NCI-H1092 (cell line): ENCODE measurements at regions not wholly inside any gene's neighbourhood (a gene's known extent, or its start where the extent isn't known, plus 50 kb on each side); places are given as distances from the start of the nearest gene placed in this dataset.
"Not testable (repeated sequence)": the region's sequence is repeated elsewhere in the genome, so short reads cannot be mapped to it uniquely, and the experiment has no call there.

Experiments used
- DNase-seq: peaks from one replicate; lab custom pipeline; 2025; lab: John Stamatoyannopoulos, UW

DNA sequence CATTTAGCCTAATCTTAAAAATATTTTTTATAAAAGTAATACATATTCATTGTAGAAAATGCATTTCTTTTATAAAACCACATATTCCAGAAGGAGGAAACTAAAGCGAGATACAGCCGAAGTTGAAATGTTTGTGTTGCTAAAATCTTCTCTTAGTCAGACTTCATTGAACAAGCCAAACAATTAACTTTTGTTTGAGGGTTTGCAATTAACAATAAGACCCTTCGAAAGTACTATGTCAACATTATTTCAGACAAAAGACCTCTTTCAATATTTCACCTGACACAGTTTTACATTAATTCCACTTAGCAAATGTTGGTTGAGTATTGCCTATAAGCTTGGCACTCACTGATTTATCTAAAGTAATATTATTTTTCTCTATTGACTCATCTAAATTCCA lies 354.0 kb upstream of the ADAMTS5 start:
- DNase-seq, result no peak

DNA sequence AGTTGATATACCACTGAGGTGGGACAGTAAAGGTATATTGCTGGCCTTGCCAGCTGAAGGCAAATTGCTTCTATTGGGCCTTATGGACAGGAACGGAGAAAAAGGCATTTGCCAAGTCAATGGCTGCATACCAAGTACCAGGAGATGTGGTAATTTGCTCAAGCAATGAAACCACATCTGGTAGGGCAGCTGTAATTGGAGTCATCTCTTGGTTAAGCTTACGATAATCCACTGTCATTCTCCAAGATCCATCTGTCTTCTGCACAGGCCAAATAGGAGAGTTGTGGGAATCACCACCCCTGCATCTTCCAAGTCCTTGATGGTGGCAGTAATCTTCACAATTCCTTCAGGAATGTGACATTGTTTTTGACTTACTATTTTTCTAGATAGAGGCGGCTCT lies 350.7 kb upstream of the ADAMTS5 start:
- DNase-seq, result not testable (repeated sequence)

DNA sequence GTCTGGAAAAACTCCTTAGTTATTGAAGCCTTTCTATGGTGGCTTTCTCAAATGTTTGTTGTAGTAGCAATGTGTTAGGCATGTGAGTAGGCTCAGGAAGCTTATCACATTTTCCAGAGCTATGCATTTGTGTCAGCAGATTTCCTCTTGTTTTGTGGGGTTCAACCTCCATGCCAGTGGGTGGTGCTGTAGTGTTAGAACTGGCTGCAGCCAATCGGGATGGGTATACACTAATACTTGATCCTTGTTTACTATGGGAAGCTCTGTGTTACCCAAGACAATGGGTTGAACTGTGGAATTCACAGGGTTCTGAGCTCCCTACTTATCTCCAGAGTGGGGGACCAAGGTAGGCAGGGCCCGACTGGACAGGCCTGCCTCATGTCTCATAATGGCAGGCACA lies 348.5 kb upstream of the ADAMTS5 start:
- DNase-seq, result no peak

DNA sequence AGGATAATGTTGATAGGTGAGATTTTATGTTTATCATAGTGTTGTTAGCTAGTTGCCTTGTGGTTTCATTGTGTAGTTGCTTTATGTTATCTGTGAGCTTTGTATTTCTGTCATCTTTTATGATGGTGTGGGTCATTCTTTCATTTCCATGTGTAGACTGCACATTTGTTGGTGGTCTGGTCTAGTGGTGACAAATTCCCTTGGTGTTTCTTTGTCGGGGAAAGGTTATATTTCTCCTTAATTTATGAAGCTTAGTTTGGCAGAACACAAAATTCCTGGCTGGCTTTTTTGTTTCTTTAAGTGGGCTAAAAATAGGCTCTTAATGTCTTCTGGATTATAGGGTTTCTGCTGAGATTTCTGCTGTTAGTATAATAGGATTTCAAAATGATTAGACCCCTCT lies 347.2 kb upstream of the ADAMTS5 start:
- no peak for DNase-seq

DNA sequence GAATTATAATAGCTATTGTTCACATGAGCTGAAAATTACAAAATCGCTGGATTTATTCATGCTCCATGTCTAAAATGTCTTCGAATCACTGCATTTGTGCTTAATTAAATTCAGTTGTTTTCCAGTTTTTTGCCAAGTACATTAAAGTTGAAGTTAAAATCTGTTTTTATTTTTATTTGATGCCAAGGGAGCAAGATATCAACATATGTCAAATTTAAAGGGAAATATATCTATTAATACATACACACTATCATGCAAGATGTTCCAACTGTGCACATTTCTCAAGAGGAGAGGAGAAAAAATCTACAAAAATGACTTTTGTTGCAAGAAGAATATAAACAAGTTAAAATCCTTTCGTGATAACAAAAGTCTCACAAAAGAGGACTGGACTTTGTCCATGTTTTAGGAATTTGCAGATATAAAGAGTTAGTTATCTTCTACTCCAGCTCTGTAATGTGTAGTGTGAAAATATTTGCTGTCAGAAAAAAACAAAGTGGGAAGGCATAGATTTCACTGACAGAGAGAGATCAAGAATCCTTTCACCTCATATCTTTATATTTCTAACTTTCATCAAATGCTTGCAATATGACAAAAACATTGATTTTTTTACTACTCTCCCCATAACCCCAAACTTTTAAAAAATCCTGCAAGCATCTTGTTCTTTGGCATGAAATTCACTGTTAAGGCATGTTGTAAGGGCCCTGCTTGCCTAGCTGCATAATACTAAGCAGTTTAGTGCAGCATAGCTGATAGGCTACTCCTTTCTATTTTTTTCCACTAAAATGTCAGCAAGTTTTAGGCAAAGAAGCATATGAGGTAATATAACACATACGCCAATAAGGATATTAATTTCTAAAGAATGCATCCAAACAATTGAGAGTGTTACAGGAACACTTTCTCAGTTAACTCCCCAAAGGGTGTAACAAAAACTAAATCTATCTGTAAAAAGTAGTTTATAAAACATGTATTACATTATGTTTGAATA lies 340.2 kb upstream of the ADAMTS5 start:
- DNase-seq, result no peak

DNA sequence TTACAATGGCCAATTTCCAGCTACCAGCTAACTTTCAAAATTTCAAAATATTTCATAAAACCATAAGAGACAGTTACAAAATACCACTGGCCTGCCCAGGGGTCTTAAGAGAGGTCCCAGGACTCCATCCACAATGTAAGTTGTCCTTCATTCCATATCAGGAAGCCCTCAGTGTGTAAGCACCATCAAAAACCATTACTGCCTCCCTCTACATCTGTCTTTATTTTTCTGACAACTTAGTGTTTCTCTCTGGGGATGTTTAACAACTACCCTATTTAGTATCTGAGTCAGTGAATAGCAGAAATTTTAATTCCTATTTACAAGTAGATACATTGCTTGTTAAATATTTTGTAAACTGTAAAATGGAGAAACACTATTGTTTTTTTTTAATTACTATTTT lies 339.3 kb upstream of the ADAMTS5 start:
- no peak for DNase-seq

DNA sequence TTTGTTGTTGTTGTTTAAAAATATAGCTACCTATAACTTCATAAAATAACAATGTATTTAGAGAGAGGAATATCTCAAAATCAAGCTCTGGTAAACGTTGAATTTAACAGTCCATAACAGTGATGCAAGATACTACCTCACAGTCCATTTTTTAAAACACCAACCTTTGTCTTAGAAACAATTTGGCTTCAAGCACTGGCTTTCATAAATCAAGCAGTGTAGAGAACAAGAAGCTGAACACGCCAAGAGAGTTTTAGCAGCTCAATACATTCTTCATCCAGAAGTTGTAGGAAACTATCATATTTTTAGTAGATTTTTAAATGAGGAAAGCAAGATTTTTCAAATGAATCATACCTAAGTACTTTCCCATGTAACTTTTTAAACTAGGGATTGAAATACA lies 334.3 kb upstream of the ADAMTS5 start:
- no peak for DNase-seq

DNA sequence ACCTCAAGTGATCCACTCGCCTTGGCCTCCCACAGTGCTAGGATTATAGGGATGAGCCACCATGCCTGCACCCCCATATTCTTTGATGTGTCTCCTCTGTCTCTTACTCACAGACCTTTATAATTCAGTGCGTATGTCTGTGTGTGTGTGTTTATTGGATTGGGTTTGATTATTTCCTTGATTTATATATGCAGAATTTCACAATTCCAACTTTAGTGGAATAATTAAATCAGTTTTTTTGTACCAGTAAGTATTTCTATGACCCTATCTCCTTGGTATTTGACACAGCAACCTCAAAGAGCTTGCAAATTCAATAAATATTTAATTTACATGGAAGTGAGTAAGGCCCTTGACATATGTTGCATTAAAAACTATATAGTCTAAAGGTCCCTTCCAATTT lies 333.9 kb upstream of the ADAMTS5 start:
- no peak for DNase-seq

DNA sequence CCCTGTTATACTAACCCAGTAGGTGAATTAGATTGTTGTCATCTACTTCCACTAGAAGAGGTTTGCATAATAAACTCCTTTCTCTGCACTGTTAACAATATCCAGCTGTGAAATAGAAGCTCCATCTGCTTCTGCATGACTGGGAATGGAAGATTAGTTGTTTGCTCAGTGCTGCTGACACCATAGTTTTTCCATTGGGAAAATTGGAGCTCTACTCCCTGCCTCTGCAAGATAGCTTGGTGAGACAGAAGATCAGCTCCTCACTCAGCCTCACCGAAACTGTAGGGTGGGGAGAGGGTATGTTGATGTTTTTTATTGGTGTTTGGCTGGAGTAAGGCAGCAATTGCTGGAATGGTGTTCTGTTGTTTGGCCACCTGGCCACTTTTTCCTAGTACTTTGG lies 331.6 kb upstream of the ADAMTS5 start:
- DNase-seq, result no peak

DNA sequence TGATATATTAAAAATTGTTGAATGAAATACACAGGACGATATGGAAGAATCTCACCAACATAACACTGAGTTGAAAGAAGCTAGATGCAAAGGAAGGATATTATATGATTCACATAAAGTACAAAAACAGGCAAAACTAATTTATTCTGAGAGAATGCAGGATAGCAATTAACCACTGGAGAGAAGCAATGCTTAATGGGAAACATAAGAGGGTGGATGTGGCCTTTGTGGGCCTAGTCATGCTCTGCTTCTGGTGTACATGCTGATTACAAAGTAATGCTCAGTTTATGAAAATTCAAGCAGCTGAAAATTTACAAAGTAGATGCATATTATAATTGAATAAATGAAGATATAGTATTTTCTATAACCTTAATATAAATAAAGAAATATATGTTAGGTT lies 326.4 kb upstream of the ADAMTS5 start:
- no peak for DNase-seq

DNA sequence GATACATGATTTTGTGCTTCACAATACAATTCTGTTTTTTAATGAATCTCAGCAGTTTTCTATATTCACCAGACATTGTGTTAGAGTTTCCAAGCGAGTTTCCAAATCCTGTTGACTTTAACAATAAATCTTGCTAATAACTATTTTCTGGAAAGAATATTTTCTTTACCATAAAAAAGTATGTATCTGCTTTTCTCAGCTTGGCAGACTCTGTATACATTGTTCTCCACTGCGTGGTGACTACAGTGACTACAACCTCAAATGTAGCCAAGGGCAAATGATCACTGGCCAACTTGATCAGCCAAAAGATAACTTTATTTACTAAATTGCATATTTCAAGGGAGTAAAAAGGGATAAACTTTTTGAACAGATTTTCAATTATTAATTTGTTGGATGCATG lies 325.9 kb upstream of the ADAMTS5 start:
- DNase-seq, result no peak

DNA sequence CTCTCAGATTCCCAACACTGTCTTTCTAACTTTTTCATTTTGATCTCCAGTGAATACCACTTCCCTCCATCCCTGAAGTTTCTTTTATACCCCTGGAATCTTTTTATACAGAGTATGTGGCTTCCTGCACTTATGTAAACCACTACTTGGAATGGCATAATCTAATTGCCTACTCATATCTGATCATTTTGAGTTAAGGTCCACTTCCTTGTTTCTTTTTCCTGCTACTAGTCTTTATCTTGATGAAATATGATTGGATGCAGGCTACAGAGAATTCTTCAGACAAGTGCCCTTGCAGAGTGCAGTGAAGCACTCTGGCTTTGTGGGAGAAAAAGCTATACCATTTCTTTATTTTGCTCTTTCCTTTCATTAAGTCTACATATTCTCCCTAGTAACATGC lies 325.3 kb upstream of the ADAMTS5 start:
- DNase-seq, result no peak

DNA sequence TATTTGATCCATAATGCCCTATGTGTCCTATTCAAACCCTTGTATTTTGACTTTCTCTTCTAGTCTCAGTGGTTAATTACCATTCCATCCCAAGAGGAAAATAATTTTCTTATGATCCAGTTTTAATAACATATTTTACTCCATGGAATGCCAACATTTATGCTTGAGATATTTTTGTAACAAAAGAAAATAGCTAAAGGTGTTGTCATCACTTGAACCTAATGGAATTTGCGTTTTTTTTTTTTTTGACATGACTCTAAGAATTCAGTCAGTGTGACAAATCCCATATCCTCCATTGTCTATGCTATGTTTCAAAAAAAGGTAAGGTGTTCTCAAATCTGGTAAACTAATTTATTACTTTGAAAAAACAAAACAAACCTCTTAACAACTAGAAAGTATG lies 324.1 kb upstream of the ADAMTS5 start:
- no peak for DNase-seq

DNA sequence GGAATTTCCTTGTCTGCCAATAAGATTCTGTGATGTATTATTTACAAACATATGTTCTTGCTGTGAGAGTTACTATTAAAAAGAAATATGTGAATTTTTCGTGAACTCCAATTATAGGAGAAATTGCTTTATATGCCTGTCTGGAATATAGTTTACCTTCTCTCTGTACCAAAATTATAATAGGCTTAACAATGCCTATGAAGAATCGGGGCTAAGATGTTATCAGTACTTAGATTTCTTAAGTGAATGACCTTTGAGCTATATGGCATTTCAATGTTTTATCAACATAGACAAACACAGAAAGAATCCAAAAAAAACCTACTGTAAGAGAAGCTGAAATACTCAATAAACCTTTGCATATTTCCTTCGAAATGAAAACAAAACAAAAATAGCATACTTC lies 323.1 kb upstream of the ADAMTS5 start:
- no peak for DNase-seq

DNA sequence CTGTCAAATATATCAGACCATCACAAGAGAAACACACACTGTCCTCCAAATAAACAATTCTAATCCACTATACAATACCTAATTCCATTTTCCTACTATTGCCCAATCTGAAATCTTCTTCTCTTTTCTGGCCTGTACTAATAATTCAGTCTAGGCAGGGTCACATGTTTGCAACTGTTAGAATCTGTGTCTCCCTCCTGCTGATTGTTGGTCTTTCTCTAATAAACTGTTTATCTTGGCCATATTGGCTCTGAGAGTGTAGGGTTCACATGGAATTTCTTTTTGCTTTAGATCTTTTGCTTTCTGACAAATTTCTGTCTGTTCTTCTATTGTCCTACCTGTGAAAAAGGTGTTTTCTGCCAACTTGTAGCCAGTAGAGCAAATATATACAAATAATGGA lies 319.9 kb upstream of the ADAMTS5 start:
- no peak for DNase-seq

DNA sequence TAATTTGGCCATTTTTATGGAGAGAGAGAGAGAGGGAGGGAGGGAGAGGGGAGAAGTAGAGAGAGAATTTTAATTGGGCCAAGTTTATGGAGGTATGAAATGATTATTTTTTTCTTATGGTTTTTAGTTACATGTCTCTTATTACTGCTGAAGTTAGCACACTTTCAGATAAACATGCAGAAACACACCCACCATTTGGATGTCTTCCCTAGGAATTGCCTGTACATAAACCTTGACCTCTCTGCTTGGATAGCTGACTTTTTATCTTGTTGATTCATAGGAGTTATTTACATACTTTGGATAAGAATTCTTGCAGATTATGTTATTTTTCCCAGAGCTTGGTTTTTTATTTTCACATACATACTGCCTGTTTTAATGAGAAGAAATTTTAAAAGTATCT lies 310.2 kb upstream of the ADAMTS5 start:
- DNase-seq, result no peak

DNA sequence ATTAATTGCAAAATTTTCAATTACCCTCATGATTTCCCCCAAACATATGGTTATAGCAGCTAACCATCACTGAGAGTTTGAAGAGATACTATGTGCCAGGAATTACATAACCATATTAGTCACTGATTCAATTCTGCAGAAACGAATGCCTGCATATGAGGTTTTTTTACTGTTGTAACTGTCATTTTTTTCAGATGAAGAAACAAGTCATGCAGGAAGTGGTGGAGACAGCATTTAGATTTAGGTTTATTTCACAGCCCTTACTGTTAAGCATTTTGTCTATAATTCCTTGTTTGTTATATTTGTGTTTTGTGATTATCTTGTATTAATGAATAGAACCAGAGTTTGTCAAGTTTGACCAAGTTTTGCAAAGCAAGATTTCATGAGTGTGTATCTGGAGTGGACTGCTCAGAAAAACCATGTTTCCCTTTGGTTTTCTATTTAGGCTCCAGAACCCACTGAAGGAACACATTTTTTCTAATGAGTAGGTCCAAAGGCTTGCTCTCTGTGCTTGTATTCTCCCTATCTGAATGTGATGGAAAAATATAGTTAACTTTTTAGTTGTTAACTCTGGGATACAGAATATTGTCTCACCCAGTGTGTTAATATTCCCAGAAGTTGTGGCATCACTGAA lies 308.5 kb upstream of the ADAMTS5 start:
- no peak for DNase-seq

DNA sequence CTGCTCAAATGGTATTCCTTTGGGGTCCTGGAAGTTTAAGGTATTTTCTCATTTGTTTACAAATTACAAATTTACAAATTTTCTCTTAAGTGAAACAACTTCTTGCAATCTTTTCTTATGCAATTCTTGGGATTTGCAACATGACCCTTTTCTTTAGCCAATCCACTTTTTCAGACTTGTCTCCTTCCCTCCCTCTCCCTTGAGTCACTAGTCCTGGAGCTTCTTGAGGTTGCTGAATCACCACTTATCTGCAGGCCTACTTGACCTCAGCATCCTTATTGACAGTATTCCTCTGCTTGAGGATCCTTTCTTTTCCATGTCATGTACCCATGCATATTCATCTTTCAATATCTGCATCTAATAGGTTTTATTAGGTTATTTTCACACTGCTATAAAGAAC lies 302.8 kb upstream of the ADAMTS5 start:
- DNase-seq, result no peak

DNA sequence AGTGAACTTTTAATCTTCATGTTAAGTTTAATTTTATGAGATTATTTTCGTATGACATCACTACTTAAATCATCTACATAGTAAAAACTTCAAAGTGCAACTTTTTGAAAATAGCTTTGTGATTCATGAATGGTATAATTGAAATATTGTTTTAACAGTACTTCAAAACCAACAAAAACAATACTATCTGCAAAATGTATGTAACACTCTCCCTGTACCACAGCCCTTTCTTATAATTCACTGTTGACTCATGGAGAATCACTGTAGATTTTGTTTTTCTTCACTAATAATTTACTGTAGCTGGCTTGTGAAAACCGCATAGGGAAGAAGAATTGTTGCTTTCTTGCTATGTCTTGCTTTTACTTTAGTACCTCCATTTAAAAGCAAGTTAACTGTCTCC lies 301.4 kb upstream of the ADAMTS5 start:
- DNase-seq, result no peak

DNA sequence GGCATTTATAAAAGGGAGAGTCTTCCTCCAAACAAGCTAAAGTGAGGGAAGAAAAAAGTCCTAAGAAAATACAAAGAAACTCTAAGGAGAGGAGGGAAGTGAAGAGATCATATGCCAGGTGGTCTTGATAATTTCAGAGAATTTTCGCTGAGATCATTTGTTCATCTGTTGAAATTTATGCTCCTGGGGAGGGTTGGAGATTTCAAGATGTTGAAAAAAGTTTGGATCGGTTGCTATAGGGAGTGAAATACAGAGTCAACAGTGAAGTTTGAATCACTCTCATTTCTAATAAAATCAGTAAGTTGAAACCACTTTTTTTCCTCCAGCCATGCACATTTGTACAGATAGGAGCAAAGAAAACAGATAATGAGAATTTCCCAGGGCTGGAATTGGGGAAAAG lies 299.1 kb upstream of the ADAMTS5 start:
- DNase-seq, result no peak

DNA sequence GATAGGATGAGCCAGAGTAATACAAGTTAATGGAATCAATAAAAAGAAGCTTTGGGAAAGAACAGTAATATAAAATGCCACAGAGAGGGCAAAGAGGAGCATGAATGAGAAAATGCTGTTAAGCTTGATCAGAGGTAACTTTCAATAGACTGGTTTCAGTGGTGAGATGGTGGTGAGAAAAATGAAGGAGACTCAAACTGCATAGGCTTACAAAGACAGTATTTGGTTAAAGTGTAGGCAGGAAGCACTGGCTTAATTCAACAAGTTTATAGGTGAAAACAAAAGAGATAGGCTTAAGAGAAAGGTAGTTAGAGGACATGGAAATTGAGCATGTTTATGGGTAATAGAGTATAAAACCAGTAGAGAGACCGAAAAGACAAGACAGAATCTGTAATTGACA lies 298.6 kb upstream of the ADAMTS5 start:
- no peak for DNase-seq

DNA sequence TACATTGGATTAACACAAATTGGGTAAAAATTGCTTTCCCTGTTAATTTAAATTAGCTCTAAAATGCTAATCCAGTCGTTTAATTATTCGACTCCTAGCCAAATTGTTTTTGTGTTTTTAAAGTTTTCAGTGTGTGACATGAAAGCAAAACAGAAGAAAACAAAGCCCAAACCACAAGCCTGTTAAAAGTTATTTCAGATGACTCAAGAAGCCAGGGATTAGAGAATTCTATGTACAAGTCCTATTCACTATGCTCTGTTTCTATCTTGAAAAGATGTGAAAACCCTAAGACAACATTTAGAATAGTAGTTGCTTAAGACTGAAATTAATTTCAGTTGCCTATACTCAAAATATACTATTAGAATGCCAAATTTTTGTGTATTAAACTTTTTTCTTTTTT lies 294.8 kb upstream of the ADAMTS5 start:
- DNase-seq, result no peak

DNA sequence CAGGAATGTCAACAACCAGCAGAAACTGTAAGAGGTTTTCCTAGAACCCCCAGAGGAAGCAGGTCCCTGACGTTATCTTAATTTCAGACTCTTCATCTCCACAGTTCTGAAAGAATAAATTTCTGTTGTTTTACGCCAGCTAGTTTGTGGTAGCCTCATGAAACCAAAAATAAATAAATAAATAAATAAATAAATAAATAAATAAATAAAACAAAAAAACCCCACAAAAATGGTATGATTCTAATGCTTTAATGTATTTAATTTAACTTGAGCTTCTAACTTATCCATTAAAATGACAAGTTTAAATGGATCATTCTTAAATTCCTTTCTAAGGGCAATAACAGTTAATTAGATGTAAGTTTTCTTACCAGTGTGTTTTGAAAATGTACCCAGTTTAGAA lies 293.8 kb upstream of the ADAMTS5 start:
- no peak for DNase-seq
